Kidney (tissue), 13 donors: ENCODE measurements at regions not wholly inside any gene's neighbourhood (a gene's known extent, or its start where the extent isn't known, plus 50 kb on each side); places are given as distances from the start of the nearest gene placed in this dataset.
A peak's percentile ranks its signal among the peaks of the same experiment; 100 is the strongest.

Source experiments
- DNase-seq, 5 donors: peaks; one replicate each; pipeline ENCODE4 v3.0.0-alpha.2; 2013 to 2020
- FAIRE-seq: peaks from 2 replicates; lab custom pipeline; 2012; peaks lifted over from hg19 to GRCh38; lab: Jason Lieb, UNC
- H3K27ac ChIP-seq, 2 donors: one replicate each; pipeline ENCODE4 v1.7.0; 2013; ENCODE audit warnings: low read depth in 2 of 2, low read length in 2 of 2, inconsistent platforms in 1 of 2
- H3K27me3 ChIP-seq: one replicate; pipeline ENCODE4 v1.7.1; 2013; ENCODE audit warnings: low read length, inconsistent platforms; ENCODE audit not compliant: control insufficient read depth, insufficient read depth
- H3K36me3 ChIP-seq, 3 donors: one replicate each; pipeline versions ENCODE4 v1.7.0 to v1.7.1; 2013; ENCODE audit warnings: low read length in 3 of 3, control low read depth in 1 of 3, inconsistent platforms in 1 of 3; ENCODE audit not compliant: insufficient read depth in 3 of 3, control insufficient read depth in 2 of 3
- H3K4me1 ChIP-seq, 3 donors: one replicate each; pipeline versions ENCODE4 v1.7.0 to v1.7.1; 2013; ENCODE audit warnings: low read length in 3 of 3, inconsistent platforms in 1 of 3, low read depth in 1 of 3; ENCODE audit not compliant: control insufficient read depth in 2 of 3, insufficient read depth in 2 of 3
- H3K4me3 ChIP-seq, 3 donors: one replicate each; pipeline versions ENCODE4 v1.7.0 to v1.8.1; 2013; ENCODE audit warnings: low read length in 3 of 3, control low read depth in 1 of 3, inconsistent platforms in 1 of 3
- H3K9ac ChIP-seq, 3 donors: one replicate each; pipeline versions ENCODE4 v1.7.0 to v1.7.1; 2013; ENCODE audit warnings: low read length in 3 of 3, control low read depth in 1 of 3, inconsistent platforms in 1 of 3
- H3K9me3 ChIP-seq, 3 donors: one replicate each; pipeline versions ENCODE4 v1.7.0 to v1.7.1; 2013; ENCODE audit warnings: low read length in 3 of 3, control low read depth in 1 of 3, inconsistent platforms in 1 of 3; ENCODE audit not compliant: control insufficient read depth in 2 of 3, insufficient read depth in 1 of 3
- intact Hi-C: fragments of 100-400 bp; cut with DNase I; formaldehyde crosslinking; loops from one replicate; pipeline ENCODE4 v1.11.1; 2022
- TF ChIP-seq, protein P1 (sequence below): IDR thresholded peaks from 3 replicates; pipeline ENCODE4 v1.5.1; 2012; ENCODE audit warnings: mild to moderate bottlenecking, moderate library complexity, borderline replicate concordance; ENCODE audit not compliant: insufficient read depth; ENCODE audit errors: extremely low read depth
- donor health status: control.
- donor health status: control.
- donor health status: control.
- donor health status: control.
- donor health status: control.
- donor health status: DM: yes; HTN: yes; CAD: no.
- donor health status: Normal renal cell carcinoma (clear cell type).

DNA sequence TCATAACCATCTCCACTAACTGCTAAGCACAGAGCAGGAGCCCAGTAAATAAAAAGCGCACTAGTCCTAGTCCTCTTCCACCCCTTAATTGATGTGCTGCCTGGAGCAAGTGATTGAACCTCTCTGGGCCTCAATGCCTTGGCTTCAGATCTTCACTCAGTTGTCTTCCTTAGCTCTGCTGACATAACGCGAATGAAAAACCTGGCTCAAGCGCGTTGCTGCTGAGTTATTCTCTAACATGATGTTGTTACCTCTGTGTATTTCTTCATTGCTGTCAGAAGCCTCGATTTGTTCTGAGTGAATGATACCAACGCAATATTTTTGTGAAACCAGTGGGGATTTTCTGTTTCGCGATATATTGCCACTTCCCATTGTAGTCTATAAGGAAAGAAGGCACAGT lies 185.1 kb upstream of the CCND2 start:
- Histone ChIP-seq H3K9ac (no peak overlapping the region), H3K9me3 (no peaks in the 10 kb centered on the region), H3K4me3 (no peak overlapping the region), H3K27ac (no peak overlapping the region), H3K4me1 (peaks cover 0 to 4% (median 0%) of the 10 kb centered on the region in 3 donors), H3K27me3 (no peaks in the 10 kb centered on the region), H3K36me3 (no peaks in the 10 kb centered on the region)
- FAIRE-seq: no peak
- DNase-seq: no peak
- intact Hi-C loops: no loop called here
- TF ChIP-seq, protein P1, sequence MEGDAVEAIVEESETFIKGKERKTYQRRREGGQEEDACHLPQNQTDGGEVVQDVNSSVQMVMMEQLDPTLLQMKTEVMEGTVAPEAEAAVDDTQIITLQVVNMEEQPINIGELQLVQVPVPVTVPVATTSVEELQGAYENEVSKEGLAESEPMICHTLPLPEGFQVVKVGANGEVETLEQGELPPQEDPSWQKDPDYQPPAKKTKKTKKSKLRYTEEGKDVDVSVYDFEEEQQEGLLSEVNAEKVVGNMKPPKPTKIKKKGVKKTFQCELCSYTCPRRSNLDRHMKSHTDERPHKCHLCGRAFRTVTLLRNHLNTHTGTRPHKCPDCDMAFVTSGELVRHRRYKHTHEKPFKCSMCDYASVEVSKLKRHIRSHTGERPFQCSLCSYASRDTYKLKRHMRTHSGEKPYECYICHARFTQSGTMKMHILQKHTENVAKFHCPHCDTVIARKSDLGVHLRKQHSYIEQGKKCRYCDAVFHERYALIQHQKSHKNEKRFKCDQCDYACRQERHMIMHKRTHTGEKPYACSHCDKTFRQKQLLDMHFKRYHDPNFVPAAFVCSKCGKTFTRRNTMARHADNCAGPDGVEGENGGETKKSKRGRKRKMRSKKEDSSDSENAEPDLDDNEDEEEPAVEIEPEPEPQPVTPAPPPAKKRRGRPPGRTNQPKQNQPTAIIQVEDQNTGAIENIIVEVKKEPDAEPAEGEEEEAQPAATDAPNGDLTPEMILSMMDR: no peak

DNA sequence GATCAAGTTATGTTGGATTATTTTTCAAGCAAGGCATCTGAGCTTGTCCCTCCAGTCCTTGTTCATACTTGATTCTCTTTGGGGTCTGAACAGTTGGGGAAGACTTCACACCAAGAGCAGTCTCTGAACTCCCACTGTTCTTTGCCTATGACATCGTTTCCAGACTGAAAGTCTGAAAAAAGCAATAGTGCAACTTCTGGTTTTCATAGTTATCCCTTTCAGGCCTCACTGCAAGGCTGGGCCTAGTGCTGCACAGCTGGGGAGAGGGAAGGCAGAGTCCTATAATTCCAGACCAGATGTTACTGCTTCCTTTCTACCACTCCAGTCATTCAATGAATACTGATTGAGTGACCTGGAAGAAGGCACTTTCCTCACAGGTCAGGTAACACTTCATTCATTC lies 187.1 kb upstream of the CCND2 start:
- Histone ChIP-seq H3K4me1 (peaks cover 0 to 4% (median 0%) of the 10 kb centered on the region in 3 donors), H3K36me3 (no peaks in the 10 kb centered on the region), H3K9ac (no peak overlapping the region), H3K27ac (no peak overlapping the region), H3K4me3 (no peak overlapping the region), H3K27me3 (no peaks in the 10 kb centered on the region), H3K9me3 (no peaks in the 10 kb centered on the region)
- FAIRE-seq (no peak), DNase-seq (peak in 1 of 5 donors; percentile 36)
- intact Hi-C loops: no loop called here
- TF ChIP-seq, protein P1: no peak

DNA sequence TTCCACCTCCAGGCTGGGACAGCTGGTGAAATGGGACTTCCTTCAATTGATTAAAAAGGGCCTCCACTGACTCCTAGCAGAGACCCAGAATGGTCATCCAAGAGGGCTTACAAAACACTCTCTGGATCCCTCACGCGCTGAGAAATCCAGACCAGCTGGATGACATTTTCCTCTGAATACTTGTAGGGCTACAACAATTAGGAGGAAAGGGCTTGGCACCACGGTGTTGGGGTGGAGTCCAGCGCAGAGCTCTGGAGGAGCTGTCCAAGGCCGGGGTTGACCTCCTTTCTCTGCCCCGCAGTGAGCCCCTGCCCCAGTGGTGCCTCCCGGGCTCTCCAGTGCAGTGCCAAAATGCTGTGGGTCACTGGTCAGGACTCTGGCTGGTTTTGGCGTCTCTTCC lies 189.0 kb upstream of the CCND2 start:
- Histone ChIP-seq H3K9ac (no peak overlapping the region), H3K4me3 (no peak overlapping the region), H3K36me3 (no peaks in the 10 kb centered on the region), H3K27ac (no peak overlapping the region), H3K27me3 (no peaks in the 10 kb centered on the region), H3K9me3 (no peaks in the 10 kb centered on the region), H3K4me1 (peaks cover 0 to 4% (median 0%) of the 10 kb centered on the region in 3 donors)
- DNase-seq: peak in 1 of 5 donors; percentile 24
- intact Hi-C loops: no loop called here
- no peak for FAIRE-seq
- TF ChIP-seq, protein P1: no peak

DNA sequence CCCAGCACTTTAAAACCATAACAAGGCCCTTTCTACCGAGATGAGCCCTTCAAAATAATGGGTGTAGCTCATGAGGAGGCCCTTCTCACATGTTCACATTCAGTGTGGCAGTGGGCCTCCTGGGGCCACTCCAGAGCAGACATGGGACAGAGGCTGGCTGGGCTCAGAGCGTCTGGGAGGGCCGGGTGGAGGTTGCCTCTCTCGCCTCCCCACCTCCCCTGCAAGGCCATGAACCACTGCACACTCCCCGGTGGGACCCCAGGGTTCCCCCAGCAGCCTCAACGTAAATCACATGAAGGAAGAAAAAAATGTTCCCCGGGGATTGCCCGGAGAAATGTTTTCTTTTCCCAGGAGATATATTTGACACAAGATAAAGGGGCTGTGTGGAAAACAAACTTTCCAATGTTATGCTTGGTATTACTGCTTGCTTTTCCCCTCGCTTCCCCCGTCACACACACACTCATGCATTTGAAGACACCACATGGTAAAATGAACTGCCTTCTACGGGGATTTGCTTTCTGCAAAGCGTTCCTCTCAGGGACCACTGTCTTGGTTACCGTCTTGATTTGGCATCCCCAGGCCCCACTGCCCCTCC lies 190.7 kb upstream of the CCND2 start:
- Histone ChIP-seq H3K36me3 (no peaks in the 10 kb centered on the region), H3K9me3 (no peaks in the 10 kb centered on the region), H3K27me3 (no peaks in the 10 kb centered on the region), H3K9ac (no peak overlapping the region), H3K4me3 (no peak overlapping the region), H3K27ac (no peak overlapping the region), H3K4me1 (no peaks in the 10 kb centered on the region)
- DNase-seq: peak in 3 of 5 donors; percentile 21 to 52 (median 51)
- FAIRE-seq: no peak
- intact Hi-C loops: no loop called here
- TF ChIP-seq, protein P1: no peak
